DOHH2 (cell line): ENCODE measurements at regions not wholly inside any gene's neighbourhood (a gene's known extent, or its start where the extent isn't known, plus 50 kb on each side); places are given as distances from the start of the nearest gene placed in this dataset.

Experiments
- EZH2phosphoT487 ChIP-seq: fragments of 200-600 bp; sonication (generic); IDR thresholded peaks from 2 replicates; pipeline ENCODE4 v1.6.1; 2017; ENCODE audit warnings: borderline replicate concordance, mild to moderate bottlenecking, antibody characterized with exemption, low read length, moderate library complexity, mixed read lengths
- TF ChIP-seq, protein P1 (sequence below): fragments of 200-600 bp; sonication (generic); IDR thresholded peaks from one replicate; pipeline ENCODE4 v1.5.1; 2014; ENCODE audit warnings: antibody characterized with exemption, mild to moderate bottlenecking, low read depth, low read length; ENCODE audit not compliant: poor library complexity, severe bottlenecking

DNA sequence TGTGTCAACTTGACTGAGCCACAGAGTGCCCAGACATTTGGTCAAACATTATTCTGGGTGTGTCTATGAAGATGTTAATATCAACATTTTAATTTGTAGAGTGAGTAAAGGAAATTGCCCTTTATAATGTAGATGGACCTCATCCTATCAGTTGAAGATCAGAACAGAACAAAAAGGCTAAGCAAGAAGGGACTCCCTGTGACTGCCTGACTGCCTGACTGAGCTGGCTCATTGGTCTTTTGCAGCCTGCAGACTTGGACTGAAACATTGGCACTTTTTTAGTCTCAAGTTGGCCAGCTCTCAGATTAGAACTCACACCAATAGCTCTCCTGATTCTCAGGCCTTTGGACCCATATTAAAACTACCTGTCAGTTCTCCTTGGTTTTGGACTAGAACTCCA is 600.4 kb upstream of the SLITRK6 start:
- TF ChIP-seq, protein P1, sequence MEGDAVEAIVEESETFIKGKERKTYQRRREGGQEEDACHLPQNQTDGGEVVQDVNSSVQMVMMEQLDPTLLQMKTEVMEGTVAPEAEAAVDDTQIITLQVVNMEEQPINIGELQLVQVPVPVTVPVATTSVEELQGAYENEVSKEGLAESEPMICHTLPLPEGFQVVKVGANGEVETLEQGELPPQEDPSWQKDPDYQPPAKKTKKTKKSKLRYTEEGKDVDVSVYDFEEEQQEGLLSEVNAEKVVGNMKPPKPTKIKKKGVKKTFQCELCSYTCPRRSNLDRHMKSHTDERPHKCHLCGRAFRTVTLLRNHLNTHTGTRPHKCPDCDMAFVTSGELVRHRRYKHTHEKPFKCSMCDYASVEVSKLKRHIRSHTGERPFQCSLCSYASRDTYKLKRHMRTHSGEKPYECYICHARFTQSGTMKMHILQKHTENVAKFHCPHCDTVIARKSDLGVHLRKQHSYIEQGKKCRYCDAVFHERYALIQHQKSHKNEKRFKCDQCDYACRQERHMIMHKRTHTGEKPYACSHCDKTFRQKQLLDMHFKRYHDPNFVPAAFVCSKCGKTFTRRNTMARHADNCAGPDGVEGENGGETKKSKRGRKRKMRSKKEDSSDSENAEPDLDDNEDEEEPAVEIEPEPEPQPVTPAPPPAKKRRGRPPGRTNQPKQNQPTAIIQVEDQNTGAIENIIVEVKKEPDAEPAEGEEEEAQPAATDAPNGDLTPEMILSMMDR, result no peak
- TF ChIP-seq EZH2phosphoT487, result no peak
